Kidney (tissue), 13 donors: ENCODE measurements at regions not wholly inside any gene's neighbourhood (a gene's known extent, or its start where the extent isn't known, plus 50 kb on each side); places are given as distances from the start of the nearest gene placed in this dataset.

Source experiments
- DNase-seq, 5 donors: peaks; one replicate each; pipeline ENCODE4 v3.0.0-alpha.2; 2013 to 2020
- FAIRE-seq: peaks from 2 replicates; lab custom pipeline; 2012; peaks lifted over from hg19 to GRCh38; lab: Jason Lieb, UNC
- H3K27ac ChIP-seq, 2 donors: one replicate each; pipeline ENCODE4 v1.7.0; 2013; ENCODE audit warnings: low read depth in 2 of 2, low read length in 2 of 2, inconsistent platforms in 1 of 2
- H3K27me3 ChIP-seq: one replicate; pipeline ENCODE4 v1.7.1; 2013; ENCODE audit warnings: low read length, inconsistent platforms; ENCODE audit not compliant: control insufficient read depth, insufficient read depth
- H3K36me3 ChIP-seq, 3 donors: one replicate each; pipeline versions ENCODE4 v1.7.0 to v1.7.1; 2013; ENCODE audit warnings: low read length in 3 of 3, control low read depth in 1 of 3, inconsistent platforms in 1 of 3; ENCODE audit not compliant: insufficient read depth in 3 of 3, control insufficient read depth in 2 of 3
- H3K4me1 ChIP-seq, 3 donors: one replicate each; pipeline versions ENCODE4 v1.7.0 to v1.7.1; 2013; ENCODE audit warnings: low read length in 3 of 3, inconsistent platforms in 1 of 3, low read depth in 1 of 3; ENCODE audit not compliant: control insufficient read depth in 2 of 3, insufficient read depth in 2 of 3
- H3K4me3 ChIP-seq, 3 donors: one replicate each; pipeline versions ENCODE4 v1.7.0 to v1.8.1; 2013; ENCODE audit warnings: low read length in 3 of 3, control low read depth in 1 of 3, inconsistent platforms in 1 of 3
- H3K9ac ChIP-seq, 3 donors: one replicate each; pipeline versions ENCODE4 v1.7.0 to v1.7.1; 2013; ENCODE audit warnings: low read length in 3 of 3, control low read depth in 1 of 3, inconsistent platforms in 1 of 3
- H3K9me3 ChIP-seq, 3 donors: one replicate each; pipeline versions ENCODE4 v1.7.0 to v1.7.1; 2013; ENCODE audit warnings: low read length in 3 of 3, control low read depth in 1 of 3, inconsistent platforms in 1 of 3; ENCODE audit not compliant: control insufficient read depth in 2 of 3, insufficient read depth in 1 of 3
- CTCF ChIP-seq: IDR thresholded peaks from 3 replicates; pipeline ENCODE4 v1.5.1; 2012; ENCODE audit warnings: mild to moderate bottlenecking, moderate library complexity, borderline replicate concordance; ENCODE audit not compliant: insufficient read depth; ENCODE audit errors: extremely low read depth
- intact Hi-C: fragments of 100-400 bp; cut with DNase I; formaldehyde crosslinking; loops from one replicate; pipeline ENCODE4 v1.11.1; 2022
- donor health status: control.
- donor health status: control.
- donor health status: control.
- donor health status: control.
- donor health status: control.
- donor health status: DM: yes; HTN: yes; CAD: no.
- donor health status: Normal renal cell carcinoma (clear cell type).

- FAIRE-seq (no peak), DNase-seq (peak in 2 of 5 donors; percentile 29 to 46)
- Histone ChIP-seq H3K9me3 (no peaks in the 10 kb centered on the region), H3K27ac (no peak overlapping the region), H3K9ac (no peak overlapping the region), H3K36me3 (no peaks in the 10 kb centered on the region), H3K4me3 (no peak overlapping the region), H3K4me1 (no peaks in the 10 kb centered on the region), H3K27me3 (no peaks in the 10 kb centered on the region)
- intact Hi-C loops: no loop called here
- TF ChIP-seq CTCF: no peak
These were observed 398.3 kb downstream of the SEC16B start for GRCh38 chr1:177571485-177572076.

- no peaks in the 10 kb centered on the region for H3K27me3 ChIP-seq
- TF ChIP-seq CTCF: no peak
- no peak overlapping the region for H3K4me3 ChIP-seq
- no peaks in the 10 kb centered on the region for H3K4me1 ChIP-seq
- DNase-seq (no peak), FAIRE-seq (no peak)
- H3K9ac ChIP-seq: no peak overlapping the region
- no peaks in the 10 kb centered on the region for H3K36me3 ChIP-seq
- H3K9me3 ChIP-seq: no peaks in the 10 kb centered on the region
- intact Hi-C loops: no loop called here
- no peak overlapping the region for H3K27ac ChIP-seq
These were observed 398.8 kb downstream of the SEC16B start for GRCh38 chr1:177571076-177571475.

GRCh38 chr1:177569476-177569875 lies 398.7 kb downstream of the BRINP2 start:
- H3K27ac ChIP-seq: no peak overlapping the region
- no peaks in the 10 kb centered on the region for H3K9me3 ChIP-seq
- no peak for DNase-seq
- no peaks in the 10 kb centered on the region for H3K27me3 ChIP-seq
- no peak for FAIRE-seq
- H3K4me1 ChIP-seq: no peaks in the 10 kb centered on the region
- H3K9ac ChIP-seq: no peak overlapping the region
- intact Hi-C loops: no loop called here
- no peaks in the 10 kb centered on the region for H3K36me3 ChIP-seq
- no peak for TF ChIP-seq CTCF
- no peak overlapping the region for H3K4me3 ChIP-seq

GRCh38 chr1:177568622-177569021 lies 397.9 kb downstream of the BRINP2 start:
- no peaks in the 10 kb centered on the region for H3K9me3 ChIP-seq
- intact Hi-C loops: no loop called here
- H3K4me1 ChIP-seq: no peaks in the 10 kb centered on the region
- no peaks in the 10 kb centered on the region for H3K27me3 ChIP-seq
- no peaks in the 10 kb centered on the region for H3K36me3 ChIP-seq
- no peak overlapping the region for H3K27ac ChIP-seq
- DNase-seq (no peak), FAIRE-seq (no peak)
- H3K4me3 ChIP-seq: no peak overlapping the region
- TF ChIP-seq CTCF: no peak
- H3K9ac ChIP-seq: no peak overlapping the region
